ENCODE measurements at regions not wholly inside any gene's neighbourhood (a gene's known extent, or its start where the extent isn't known, plus 50 kb on each side); places are given as distances from the start of the nearest gene placed in this dataset.
A peak's percentile ranks its signal among the peaks of the same experiment; 100 is the strongest.

DNA sequence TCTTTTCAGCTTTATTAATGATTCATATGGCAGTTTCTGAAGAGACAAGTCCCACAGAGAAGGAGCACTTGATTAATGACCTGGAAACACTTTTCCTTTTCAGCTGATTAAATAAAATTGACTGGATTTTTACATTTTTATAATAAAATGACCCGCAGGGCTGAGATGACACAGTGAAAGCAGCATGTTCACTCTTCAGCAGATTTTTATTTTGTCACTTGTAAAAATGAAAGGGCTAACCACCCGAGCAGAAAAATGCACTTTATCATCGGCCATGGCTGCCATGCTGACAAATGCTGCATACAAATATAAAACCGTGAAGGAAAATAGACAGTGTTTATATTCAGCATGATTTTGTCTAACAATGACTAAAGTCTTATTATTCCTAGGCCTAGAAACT, 321.6 kb upstream of the ITGA1 start:
- TF ChIP-seq POLR2A (IDR thresholded peaks at IDR 0.05) (no peak), EP300 (IDR thresholded peaks at IDR 0.05) (no peak), POLR2AphosphoS5 (IDR thresholded peaks at IDR 0.05) (no peak)
- TF ChIP-seq, protein P1, sequence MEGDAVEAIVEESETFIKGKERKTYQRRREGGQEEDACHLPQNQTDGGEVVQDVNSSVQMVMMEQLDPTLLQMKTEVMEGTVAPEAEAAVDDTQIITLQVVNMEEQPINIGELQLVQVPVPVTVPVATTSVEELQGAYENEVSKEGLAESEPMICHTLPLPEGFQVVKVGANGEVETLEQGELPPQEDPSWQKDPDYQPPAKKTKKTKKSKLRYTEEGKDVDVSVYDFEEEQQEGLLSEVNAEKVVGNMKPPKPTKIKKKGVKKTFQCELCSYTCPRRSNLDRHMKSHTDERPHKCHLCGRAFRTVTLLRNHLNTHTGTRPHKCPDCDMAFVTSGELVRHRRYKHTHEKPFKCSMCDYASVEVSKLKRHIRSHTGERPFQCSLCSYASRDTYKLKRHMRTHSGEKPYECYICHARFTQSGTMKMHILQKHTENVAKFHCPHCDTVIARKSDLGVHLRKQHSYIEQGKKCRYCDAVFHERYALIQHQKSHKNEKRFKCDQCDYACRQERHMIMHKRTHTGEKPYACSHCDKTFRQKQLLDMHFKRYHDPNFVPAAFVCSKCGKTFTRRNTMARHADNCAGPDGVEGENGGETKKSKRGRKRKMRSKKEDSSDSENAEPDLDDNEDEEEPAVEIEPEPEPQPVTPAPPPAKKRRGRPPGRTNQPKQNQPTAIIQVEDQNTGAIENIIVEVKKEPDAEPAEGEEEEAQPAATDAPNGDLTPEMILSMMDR (IDR thresholded peaks at IDR 0.05): no peak
- Histone ChIP-seq H3K9me3 (no peaks in the 10 kb centered on the region), H3K27me3 (no peaks in the 10 kb centered on the region), H3K27ac (no peak overlapping the region), H3K4me1 (no peaks in the 10 kb centered on the region), H3K4me3 (no peak overlapping the region), H3K36me3 (no peaks in the 10 kb centered on the region)
- WGBS, 5 donors: 50 to 75% (median 65%) methylated on average over 4 of the region's 4 CpGs
- DNase-seq: peak in 1 of 2 donors; percentile 24
- intact Hi-C loops (cut with DNase I; ENCODE audit: low total_unique reads): no loop called here

DNA sequence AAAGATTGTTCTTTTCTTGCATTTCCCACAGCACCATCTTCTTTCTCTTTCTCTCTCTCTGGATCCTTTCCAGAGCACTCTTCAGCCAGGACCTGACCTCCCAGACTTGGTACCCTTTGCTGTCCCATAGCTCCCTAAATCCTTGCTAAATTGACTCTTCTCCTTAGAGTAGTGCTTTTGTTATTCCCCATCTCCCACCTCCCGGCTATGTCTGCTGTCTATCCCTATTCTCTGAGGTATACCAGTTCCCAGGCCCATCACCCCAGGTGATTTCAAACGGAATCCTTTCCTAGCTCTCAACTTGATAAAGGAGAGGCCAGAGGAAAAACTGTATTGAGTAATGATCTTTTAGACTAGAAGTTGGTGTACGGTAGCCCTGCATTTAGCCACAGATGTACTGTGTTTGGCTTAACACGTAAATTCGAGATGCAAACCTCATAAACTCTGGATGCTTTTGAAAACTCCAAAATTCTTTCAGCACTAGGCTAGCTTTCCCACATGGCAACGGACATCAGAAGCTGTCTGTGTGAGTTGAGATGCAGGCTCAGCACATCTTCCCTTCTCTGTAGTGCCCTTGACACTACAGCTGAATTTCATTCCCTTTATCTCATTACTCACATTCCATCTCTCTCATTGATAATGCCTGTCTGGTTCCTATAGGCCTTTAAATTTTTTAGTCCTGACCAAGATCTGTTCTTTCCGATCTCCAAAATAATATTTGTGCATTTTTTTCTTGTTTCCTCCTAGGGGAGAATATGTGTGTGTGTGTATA, 320.8 kb upstream of the ITGA1 start:
- no peaks in the 10 kb centered on the region for H3K27me3 ChIP-seq
- H3K4me1 ChIP-seq: no peaks in the 10 kb centered on the region
- intact Hi-C loops (cut with DNase I; ENCODE audit: low total_unique reads): no loop called here
- H3K27ac ChIP-seq: no peak overlapping the region
- 71 to 86% (median 82%) methylated on average over 7 of the region's 7 CpGs for WGBS, 5 donors
- TF ChIP-seq POLR2A (IDR thresholded peaks at IDR 0.05) (no peak), POLR2AphosphoS5 (IDR thresholded peaks at IDR 0.05) (no peak), EP300 (IDR thresholded peaks at IDR 0.05) (no peak)
- TF ChIP-seq, protein P1 (IDR thresholded peaks at IDR 0.05): no peak
- no peaks in the 10 kb centered on the region for H3K36me3 ChIP-seq
- DNase-seq: no peak
- no peak overlapping the region for H3K4me3 ChIP-seq
- no peaks in the 10 kb centered on the region for H3K9me3 ChIP-seq

DNA sequence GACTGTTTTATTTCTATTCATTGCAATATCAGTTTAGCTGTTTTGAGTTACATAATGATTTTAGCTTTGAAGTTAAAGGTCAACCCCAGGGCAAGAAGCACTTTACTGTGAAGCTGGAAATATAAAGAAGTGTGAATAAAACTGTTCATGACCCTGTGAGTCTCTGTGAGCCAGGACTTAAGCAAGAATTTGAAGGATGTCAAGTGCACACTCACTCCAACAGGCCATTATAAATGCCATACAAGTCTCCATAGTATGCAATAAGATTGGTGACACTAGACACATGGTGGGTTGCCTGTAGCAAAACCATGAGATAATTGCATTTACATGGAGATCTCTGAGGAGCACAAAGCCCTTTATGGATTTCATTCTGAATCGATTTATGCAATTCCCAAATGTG, 318.7 kb upstream of the ITGA1 start:
- TF ChIP-seq EP300 (IDR thresholded peaks at IDR 0.05) (no peak), POLR2AphosphoS5 (IDR thresholded peaks at IDR 0.05) (no peak), POLR2A (IDR thresholded peaks at IDR 0.05) (no peak)
- TF ChIP-seq, protein P1 (IDR thresholded peaks at IDR 0.05): no peak
- 72 to 87% (median 82%) methylated on average over 1 of the region's 1 CpG for WGBS, 5 donors
- H3K27me3 ChIP-seq: no peaks in the 10 kb centered on the region

DNA sequence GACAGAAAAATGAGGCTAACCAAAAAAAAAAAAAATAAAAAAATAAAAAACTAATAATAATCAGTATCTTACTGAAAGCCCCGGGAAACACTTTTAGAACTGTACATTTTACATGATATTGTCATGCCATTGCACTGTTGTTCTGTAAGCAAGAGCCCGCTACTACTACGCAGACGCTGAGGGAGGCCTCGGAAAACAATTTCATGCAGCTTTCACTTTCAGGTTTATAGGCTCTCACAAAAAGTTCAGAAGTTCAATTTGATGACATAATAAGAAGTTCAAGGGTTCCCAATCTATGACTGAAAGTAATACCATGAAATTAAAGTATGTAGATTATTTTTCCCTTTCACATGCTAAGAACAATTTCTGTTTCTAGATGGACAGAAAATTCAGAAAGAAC, 318.3 kb upstream of the ITGA1 start:
- no peaks in the 10 kb centered on the region for H3K9me3 ChIP-seq
- H3K27ac ChIP-seq: no peak overlapping the region
- TF ChIP-seq POLR2A (IDR thresholded peaks at IDR 0.05) (no peak), POLR2AphosphoS5 (IDR thresholded peaks at IDR 0.05) (no peak), EP300 (IDR thresholded peaks at IDR 0.05) (no peak)
- TF ChIP-seq, protein P1 (IDR thresholded peaks at IDR 0.05): no peak
- no peaks in the 10 kb centered on the region for H3K27me3 ChIP-seq
- H3K36me3 ChIP-seq: no peaks in the 10 kb centered on the region
- H3K4me1 ChIP-seq: no peaks in the 10 kb centered on the region
- DNase-seq: peak in 1 of 2 donors; percentile 36
- intact Hi-C loops (cut with DNase I; ENCODE audit: low total_unique reads): no loop called here
- WGBS, 5 donors: 74 to 86% (median 84%) methylated on average over 5 of the region's 5 CpGs
- H3K4me3 ChIP-seq: no peak overlapping the region

More for the DNA sequence above, 318.7 kb upstream of the ITGA1 start:
- no peaks in the 10 kb centered on the region for H3K9me3 ChIP-seq
- intact Hi-C loops (cut with DNase I; ENCODE audit: low total_unique reads): no loop called here
- no peak overlapping the region for H3K27ac ChIP-seq
- no peaks in the 10 kb centered on the region for H3K36me3 ChIP-seq
- H3K4me1 ChIP-seq: no peaks in the 10 kb centered on the region
- DNase-seq: peak in 1 of 2 donors; percentile 3
- H3K4me3 ChIP-seq: no peak overlapping the region

All from stomach (tissue), 8 donors.